Small intestine (tissue), 7 donors: ENCODE measurements at regions not wholly inside any gene's neighbourhood (a gene's known extent, or its start where the extent isn't known, plus 50 kb on each side); places are given as distances from the start of the nearest gene placed in this dataset.

Source experiments
- DNase-seq, 2 donors: peaks; one replicate each; pipeline versions ENCODE4 v3.0.0 to v3.0.0-alpha.2; 2013
- FAIRE-seq: peaks from 2 replicates; lab custom pipeline; 2012; peaks lifted over from hg19 to GRCh38; lab: Jason Lieb, UNC
- H3K27ac ChIP-seq, 3 donors: one replicate each; pipeline ENCODE4 v1.5.1; 2013; ENCODE audit warnings: low read length in 2 of 3, mild to moderate bottlenecking in 2 of 3, control low read depth in 1 of 3, inconsistent platforms in 1 of 3, low read depth in 1 of 3, moderate library complexity in 1 of 3
- H3K27me3 ChIP-seq, 3 donors: one replicate each; pipeline ENCODE4 v1.6.1; 2013; ENCODE audit warnings: low read length in 3 of 3, inconsistent platforms in 1 of 3; ENCODE audit not compliant: control insufficient read depth in 3 of 3, insufficient read depth in 3 of 3
- H3K36me3 ChIP-seq, 3 donors: one replicate each; pipeline ENCODE4 v1.6.1; 2013; ENCODE audit warnings: low read length in 3 of 3, inconsistent platforms in 1 of 3, low read depth in 1 of 3, mild to moderate bottlenecking in 1 of 3, moderate library complexity in 1 of 3; ENCODE audit not compliant: control insufficient read depth in 3 of 3, insufficient read depth in 2 of 3
- H3K4me1 ChIP-seq, 3 donors: one replicate each; pipeline ENCODE4 v1.6.1; 2013; ENCODE audit warnings: low read length in 2 of 3, inconsistent platforms in 1 of 3, low read depth in 1 of 3, mild to moderate bottlenecking in 1 of 3, moderate library complexity in 1 of 3; ENCODE audit not compliant: control insufficient read depth in 3 of 3, insufficient read depth in 2 of 3
- H3K4me3 ChIP-seq, 3 donors: one replicate each; pipeline ENCODE4 v1.5.1; 2013; ENCODE audit warnings: low read length in 3 of 3, control low read depth in 1 of 3, inconsistent platforms in 1 of 3, low read depth in 1 of 3, mild to moderate bottlenecking in 1 of 3, moderate library complexity in 1 of 3
- H3K9me3 ChIP-seq, 2 donors: one replicate each; pipeline ENCODE4 v1.6.1; 2013; ENCODE audit warnings: low read depth in 1 of 2, low read length in 1 of 2; ENCODE audit not compliant: control insufficient read depth in 2 of 2, insufficient read depth in 1 of 2
- WGBS, 3 donors: extraction: QIAGEN DNeasy Blood & Tissue Kit; methylation state at CpG; one replicate each; pipeline ENCODE4 v1.1.7; 2013; 5-methylcytosine and 5-hydroxymethylcytosine counted together
- donor health status: healthy with polysubstance abuse.
- donor health status: control.
- donor health status: control.
- donor health status: Bipolar disorder and iron deficiency.
- donor health status: healthy.

DNA sequence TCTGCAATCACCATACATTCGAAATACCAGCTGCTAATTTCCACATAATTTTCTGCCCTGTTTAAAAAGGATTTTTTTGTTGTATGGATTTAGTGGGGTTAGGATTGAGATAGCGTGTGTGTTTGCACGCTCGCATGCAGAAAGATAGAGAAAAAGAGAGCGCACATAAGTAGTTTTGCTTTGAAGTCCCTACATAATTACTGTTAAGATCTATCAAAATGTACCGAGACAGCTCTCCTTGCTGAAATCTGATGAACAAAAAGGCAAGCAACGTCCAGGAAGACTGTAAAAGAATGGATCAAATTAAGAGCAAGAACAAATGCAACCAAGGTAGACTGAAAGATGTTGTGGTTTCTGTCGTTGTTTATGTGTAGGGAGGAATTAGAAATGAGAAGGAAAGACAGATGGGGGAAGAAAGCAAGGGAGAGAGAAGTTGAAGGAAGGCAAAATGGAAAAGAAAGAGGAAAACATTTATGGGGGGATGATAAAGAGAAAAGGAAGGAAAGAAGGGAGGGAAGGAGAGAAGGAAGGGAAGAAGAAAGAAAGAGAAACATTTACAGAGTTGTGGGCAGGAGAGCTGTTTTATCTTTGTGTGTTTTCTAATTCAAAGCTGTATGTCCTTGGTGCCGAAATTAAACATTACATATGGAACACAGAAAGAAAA lies 522.3 kb downstream of the MED13L start:
- Histone ChIP-seq H3K27me3 (no peaks in the 10 kb centered on the region), H3K27ac (no peak overlapping the region), H3K36me3 (no peaks in the 10 kb centered on the region), H3K4me1 (peaks cover 0 to 5% (median 3%) of the 10 kb centered on the region in 3 donors), H3K4me3 (no peak overlapping the region), H3K9me3 (no peaks in the 10 kb centered on the region)
- FAIRE-seq, result no peak
- DNase-seq, result no peak
- 73 to 84% (median 79%) methylated on average over 9 of the region's 9 CpGs for WGBS, 3 donors

DNA sequence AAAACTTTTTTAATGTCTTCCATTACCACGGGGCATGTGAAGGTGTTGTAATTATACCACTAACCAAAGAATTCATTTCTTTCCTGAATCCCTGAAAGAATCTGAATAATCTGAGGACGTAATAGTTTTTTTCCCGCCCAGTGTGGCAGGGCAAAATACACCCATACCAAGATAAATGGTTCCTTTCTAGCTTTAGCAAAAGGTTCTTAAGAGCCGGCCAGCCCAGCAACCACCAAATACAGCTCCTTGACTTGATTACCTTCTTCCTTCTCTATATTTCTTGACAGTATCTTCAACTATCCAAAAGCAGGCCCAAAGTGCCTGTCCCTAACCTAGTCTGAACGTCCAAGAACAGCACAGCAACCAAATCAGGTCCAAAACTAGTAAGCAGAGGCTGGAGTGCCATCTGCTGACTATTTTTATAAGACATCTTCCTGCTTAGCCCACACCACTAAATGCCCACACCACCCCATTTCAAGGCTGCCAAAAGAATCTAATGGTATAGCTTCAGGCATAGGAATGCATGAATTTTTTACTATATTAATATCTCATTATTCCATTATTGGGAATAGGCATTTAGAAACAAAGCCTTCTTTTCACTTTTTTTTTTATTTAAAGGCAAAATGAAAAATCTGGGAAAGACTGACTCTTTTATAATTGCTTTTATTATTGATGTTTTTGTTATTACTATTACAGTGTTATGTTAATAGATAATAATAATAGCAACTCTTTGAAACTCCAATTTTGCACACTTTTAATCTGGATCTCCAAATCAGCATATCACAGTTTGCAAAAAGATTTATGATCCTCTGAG lies 524.4 kb downstream of the MED13L start:
- H3K4me3 ChIP-seq, result no peak overlapping the region
- FAIRE-seq (no peak), DNase-seq (peak; percentile 76 to 78)
- H3K27me3 ChIP-seq, result no peaks in the 10 kb centered on the region
- 29 to 49% (median 32%) methylated on average over 5 of the region's 5 CpGs for WGBS, 3 donors
- H3K9me3 ChIP-seq, result no peaks in the 10 kb centered on the region
- no peak overlapping the region for H3K27ac ChIP-seq
- H3K4me1 ChIP-seq, result peaks cover 0 to 5% (median 3%) of the 10 kb centered on the region in 3 donors
- no peaks in the 10 kb centered on the region for H3K36me3 ChIP-seq

GRCh38 chr12:115752156-115752555 lies 525.3 kb downstream of the MED13L start:
- DNase-seq, result no peak
- FAIRE-seq, result no peak
- Histone ChIP-seq H3K9me3 (no peaks in the 10 kb centered on the region), H3K36me3 (no peaks in the 10 kb centered on the region), H3K4me1 (peaks cover 0 to 5% (median 3%) of the 10 kb centered on the region in 3 donors), H3K27me3 (no peaks in the 10 kb centered on the region), H3K4me3 (no peak overlapping the region), H3K27ac (no peak overlapping the region)
- 39 to 47% (median 39%) methylated on average over 2 of the region's 2 CpGs for WGBS, 3 donors

DNA sequence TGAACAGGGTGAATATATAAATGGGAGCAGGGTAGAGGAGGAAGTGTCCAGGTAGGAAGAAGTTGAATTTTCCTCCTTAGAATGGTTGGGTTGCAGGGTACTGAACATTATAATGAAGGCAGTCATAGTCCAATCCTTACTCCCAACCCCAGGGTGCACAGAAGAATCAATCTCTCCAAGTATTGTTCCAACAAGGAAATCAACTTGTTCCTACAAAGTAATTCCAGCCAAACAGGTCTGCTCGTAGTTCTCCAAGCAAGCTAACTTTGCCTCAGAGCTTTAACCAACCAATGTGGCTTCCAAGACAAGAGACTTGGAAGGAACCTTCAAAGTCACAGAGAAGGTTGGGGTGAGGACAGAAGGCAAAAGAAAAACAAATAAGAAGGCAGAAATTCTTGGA lies 527.2 kb downstream of the MED13L start:
- Histone ChIP-seq H3K4me3 (no peak overlapping the region), H3K4me1 (peaks cover 0 to 5% (median 3%) of the 10 kb centered on the region in 3 donors), H3K27me3 (no peaks in the 10 kb centered on the region), H3K36me3 (no peaks in the 10 kb centered on the region), H3K9me3 (no peaks in the 10 kb centered on the region), H3K27ac (no peak overlapping the region)
- FAIRE-seq (no peak), DNase-seq (no peak)
- 52 to 55% (median 52%) methylated on average over 1 of the region's 1 CpG for WGBS, 3 donors

DNA sequence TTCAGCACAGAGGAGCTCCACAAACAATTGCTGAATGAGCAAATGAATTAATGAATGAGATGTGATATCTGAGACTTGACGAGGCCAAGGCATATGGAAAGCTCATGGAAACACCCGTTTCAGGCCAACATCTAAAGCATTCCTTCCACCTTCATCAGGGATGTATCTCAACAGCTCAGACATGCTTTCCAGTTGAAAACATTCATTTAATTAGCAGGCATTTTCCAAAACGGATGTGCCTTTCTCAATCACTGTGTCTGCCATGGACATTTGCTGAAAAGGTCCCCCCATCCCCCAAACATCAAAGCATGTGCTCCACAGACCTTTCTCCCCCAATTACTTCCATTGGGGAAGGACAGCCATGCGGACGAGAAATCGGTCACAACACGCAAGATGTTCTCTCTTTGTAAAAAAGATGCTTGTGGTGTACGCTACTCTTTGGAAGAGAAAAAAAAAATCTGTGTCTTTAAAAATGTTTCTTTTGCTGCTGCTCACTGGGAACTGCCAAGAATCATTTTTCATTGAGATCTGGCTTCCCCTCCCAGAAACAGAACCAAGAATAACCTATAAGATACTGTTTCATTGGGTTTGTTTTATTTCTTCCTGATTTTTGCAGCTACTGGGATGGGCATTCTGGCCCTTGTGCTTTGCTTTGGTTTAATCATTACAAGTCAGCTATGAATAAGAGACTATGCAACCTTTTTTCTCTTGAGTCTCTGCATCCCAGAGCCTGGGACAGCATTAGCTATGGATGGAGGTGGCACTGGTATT lies 528.2 kb downstream of the MED13L start:
- Histone ChIP-seq H3K27me3 (no peaks in the 10 kb centered on the region), H3K4me3 (no peak overlapping the region), H3K27ac (no peak overlapping the region), H3K36me3 (no peaks in the 10 kb centered on the region), H3K4me1 (peaks cover 0 to 5% (median 3%) of the 10 kb centered on the region in 3 donors), H3K9me3 (peaks cover 0 to 2% of the 10 kb centered on the region in 2 donors)
- WGBS, 3 donors, result 75 to 89% (median 86%) methylated on average over 8 of the region's 8 CpGs
- FAIRE-seq, result no peak
- peak in 1 of 2 donors; percentile 42 for DNase-seq

DNA sequence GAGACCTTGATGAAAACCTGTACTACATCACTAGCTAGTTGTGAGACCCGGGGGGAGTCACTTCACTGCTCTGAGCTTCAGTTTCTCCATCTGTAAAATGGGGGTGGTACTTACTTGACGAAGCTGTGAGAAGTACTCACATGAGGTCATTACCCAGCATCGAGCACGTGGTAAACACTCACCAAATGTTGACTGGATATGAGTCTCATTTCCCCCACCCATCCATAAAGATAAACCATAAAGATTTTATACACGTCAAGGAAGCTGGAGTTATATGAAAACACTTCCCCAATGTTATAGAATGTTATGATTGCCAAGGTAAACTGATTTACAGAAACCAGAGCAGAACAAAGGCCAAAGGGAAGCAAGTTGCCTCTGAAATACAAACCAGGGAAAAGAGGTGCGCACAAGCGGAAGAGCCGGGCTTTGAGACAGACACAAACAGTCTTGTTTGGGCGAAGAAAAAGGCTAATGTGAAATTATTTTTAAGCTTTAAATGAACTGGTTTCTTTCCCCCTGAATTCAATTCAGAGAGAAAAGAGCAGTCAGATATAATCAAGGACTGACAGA lies 536.8 kb downstream of the MED13L start:
- H3K4me1 ChIP-seq, result peaks cover 0 to 4% (median 0%) of the 10 kb centered on the region in 3 donors
- FAIRE-seq (no peak), DNase-seq (peak in 1 of 2 donors; percentile 89)
- H3K4me3 ChIP-seq, result no peak overlapping the region
- no peaks in the 10 kb centered on the region for H3K27me3 ChIP-seq
- H3K36me3 ChIP-seq, result no peaks in the 10 kb centered on the region
- H3K9me3 ChIP-seq, result peaks cover 0 to 2% of the 10 kb centered on the region in 2 donors
- H3K27ac ChIP-seq, result peak overlapping the region in 1 of 3 donors; percentile 29
- 24 to 54% (median 30%) methylated on average over 9 of the region's 9 CpGs for WGBS, 3 donors

- Histone ChIP-seq H3K27ac (no peak overlapping the region), H3K4me3 (no peak overlapping the region), H3K36me3 (no peaks in the 10 kb centered on the region), H3K4me1 (peaks cover 0 to 4% (median 0%) of the 10 kb centered on the region in 3 donors), H3K9me3 (no peaks in the 10 kb centered on the region), H3K27me3 (no peaks in the 10 kb centered on the region)
- DNase-seq (no peak), FAIRE-seq (no peak)
- 84 to 90% (median 90%) methylated on average over 2 of the region's 2 CpGs for WGBS, 3 donors
These were observed 539.6 kb downstream of the MED13L start for GRCh38 chr12:115737895-115738294.

GRCh38 chr12:115736360-115736759 lies 541.1 kb downstream of the MED13L start:
- no peak overlapping the region for H3K27ac ChIP-seq
- 42 to 73% (median 66%) methylated on average over 3 of the region's 3 CpGs for WGBS, 3 donors
- H3K4me1 ChIP-seq, result peaks cover 0 to 3% (median 0%) of the 10 kb centered on the region in 3 donors
- no peak for FAIRE-seq
- DNase-seq, result peak in 1 of 2 donors; percentile 77
- no peaks in the 10 kb centered on the region for H3K36me3 ChIP-seq
- H3K9me3 ChIP-seq, result no peaks in the 10 kb centered on the region
- no peaks in the 10 kb centered on the region for H3K27me3 ChIP-seq
- no peak overlapping the region for H3K4me3 ChIP-seq
